HepG2 (cell line): ENCODE measurements at regions not wholly inside any gene's neighbourhood (a gene's known extent, or its start where the extent isn't known, plus 50 kb on each side); places are given as distances from the start of the nearest gene placed in this dataset.
A peak's percentile ranks its signal among the peaks of the same experiment; 100 is the strongest.

ENCODE experiments used
- BRD4 ChIP-seq: sonication (generic); formaldehyde crosslinking; IDR thresholded peaks from 2 replicates; pipeline ENCODE4 v1.4.0; 2020; ENCODE audit warnings: missing genetic modification reagents
- CCDC6 ChIP-seq: sonication (generic); formaldehyde crosslinking; IDR thresholded peaks from 2 replicates; pipeline ENCODE4 v1.8.1; 2022; ENCODE audit warnings: mild to moderate bottlenecking, missing genetic modification reagents, moderate library complexity
- GMEB1 ChIP-seq: sonication (generic); formaldehyde crosslinking; IDR thresholded peaks from 2 replicates; pipeline ENCODE4 v1.5.1; 2020; ENCODE audit warnings: missing genetic modification reagents, mild to moderate bottlenecking, borderline replicate concordance
- HOXA5 ChIP-seq: sonication (generic); formaldehyde crosslinking; IDR thresholded peaks from 2 replicates; pipeline ENCODE4 v1.4.0; 2020; ENCODE audit warnings: missing genetic modification reagents
- MXD3 ChIP-seq: IDR thresholded peaks from 2 replicates; pipeline ENCODE4 v1.6.1; 2016; ENCODE audit warnings: mild to moderate bottlenecking, missing biosample characterization, missing genetic modification reagents
- MXI1 ChIP-seq: IDR thresholded peaks from 3 replicates; pipeline ENCODE4 v1.6.1; 2012; ENCODE audit warnings: low read depth, low read length, inconsistent platforms, borderline replicate concordance
- PAXIP1 ChIP-seq: sonication (generic); formaldehyde crosslinking; conservative IDR thresholded peaks from 2 replicates; pipeline ENCODE4 v1.4.0; 2020; ENCODE audit warnings: mild to moderate bottlenecking, missing genetic modification reagents, moderate library complexity
- PHF20 ChIP-seq: sonication (generic); formaldehyde crosslinking; IDR thresholded peaks from 2 replicates; pipeline ENCODE4 v1.5.0; 2020; ENCODE audit warnings: mild to moderate bottlenecking, missing genetic modification reagents
- PTBP1 ChIP-seq: fragments of 200-400 bp; formaldehyde crosslinking; IDR thresholded peaks from 2 replicates; pipeline ENCODE4 v1.6.1; 2018; ENCODE audit warnings: low read length, low read depth; ENCODE audit not compliant: poor library complexity, severe bottlenecking
- TBX2 ChIP-seq: sonication (generic); formaldehyde crosslinking; IDR thresholded peaks from 2 replicates; pipeline ENCODE4 v1.5.0; 2020; ENCODE audit warnings: missing genetic modification reagents, mild to moderate bottlenecking, borderline replicate concordance
- UBTF ChIP-seq: sonication (generic); formaldehyde crosslinking; IDR thresholded peaks from 2 replicates; pipeline ENCODE4 v1.4.0; 2020; ENCODE audit warnings: mild to moderate bottlenecking, missing genetic modification reagents
- ZFYVE20 ChIP-seq: sonication (generic); formaldehyde crosslinking; IDR thresholded peaks from 2 replicates; pipeline ENCODE4 v1.8.0; 2023; ENCODE audit warnings: low read depth, mild to moderate bottlenecking, moderate library complexity, missing genetic modification reagents, borderline replicate concordance
- ZNF331 ChIP-seq: sonication (generic); formaldehyde crosslinking; IDR thresholded peaks from 2 replicates; pipeline ENCODE4 v1.4.0; 2020; ENCODE audit warnings: missing genetic modification reagents
- ZNF350 ChIP-seq: sonication (generic); formaldehyde crosslinking; IDR thresholded peaks from 2 replicates; pipeline ENCODE4 v1.4.0; 2020; ENCODE audit warnings: mild to moderate bottlenecking, low read depth, missing genetic modification reagents, borderline replicate concordance
- ZNF557 ChIP-seq: sonication (generic); formaldehyde crosslinking; IDR thresholded peaks from 2 replicates; pipeline ENCODE4 v1.4.0; 2020; ENCODE audit warnings: missing genetic modification reagents
- ZNF607 ChIP-seq: sonication (generic); formaldehyde crosslinking; IDR thresholded peaks from 2 replicates; pipeline ENCODE4 v1.5.1; 2020; ENCODE audit warnings: missing genetic modification reagents, mild to moderate bottlenecking, borderline replicate concordance
- ZNF644 ChIP-seq: IDR thresholded peaks from 2 replicates; pipeline ENCODE4 v1.6.1; 2016; ENCODE audit warnings: low read depth
- ZNF780A ChIP-seq: sonication (generic); formaldehyde crosslinking; IDR thresholded peaks from 2 replicates; pipeline ENCODE4 v1.8.0; 2022; ENCODE audit warnings: mild to moderate bottlenecking, missing genetic modification reagents, moderate library complexity
- ZNF800 ChIP-seq: sonication (generic); formaldehyde crosslinking; IDR thresholded peaks from 2 replicates; pipeline ENCODE4 v1.4.0; 2020; ENCODE audit warnings: missing genetic modification reagents

GRCh38 chr2:44087036-44087713 lies 81.5 kb upstream of the PPM1B start (continued):
- TF ChIP-seq PHF20 (CRISPR knock-in tag) = no peak
- TF ChIP-seq ZNF607 (CRISPR knock-in tag) = no peak; the same call in 1 of the 2 replicates
- TF ChIP-seq PAXIP1 (CRISPR knock-in tag) = peak; percentile 52; the same call in 1 of the 2 replicates
- TF ChIP-seq ZNF350 (CRISPR knock-in tag) = peak; percentile 3; the same call in 1 of the 2 replicates
- no peak for TF ChIP-seq ZNF780A (CRISPR knock-in tag)
- 0 out of 2 replicates have a peak, but pooled peaks have one; percentile 51 for TF ChIP-seq CCDC6 (CRISPR knock-in tag)
- TF ChIP-seq ZNF644 (CRISPR knock-in tag) = peak; percentile 55; the same call in 1 of the 2 replicates
- TF ChIP-seq ZFYVE20 (CRISPR knock-in tag) = no peak
- no peak for TF ChIP-seq ZNF800 (CRISPR knock-in tag)
- TF ChIP-seq UBTF = peak; percentile 56; the same call in 1 of the 2 replicates
- peak; percentile 95 for TF ChIP-seq PTBP1
- TF ChIP-seq ZNF331 (CRISPR knock-in tag) = peak; percentile 30; the same call in 1 of the 2 replicates
- 0 out of 2 replicates have a peak, but pooled peaks have one; percentile 36 for TF ChIP-seq MXD3 (CRISPR knock-in tag)
- TF ChIP-seq BRD4 (CRISPR knock-in tag) = no peak
- TF ChIP-seq HOXA5 (CRISPR knock-in tag) = no peak
- peak; percentile 25; the same call in 1 of the 3 replicates for TF ChIP-seq MXI1
- TF ChIP-seq TBX2 = peak; percentile 57; the same call in 1 of the 2 replicates
- TF ChIP-seq ZNF557 (CRISPR knock-in tag) = no peak
- TF ChIP-seq GMEB1 (CRISPR knock-in tag) = no peak
